Fibroblast of skin of abdomen (primary cell): ENCODE measurements at regions not wholly inside any gene's neighbourhood (a gene's known extent, or its start where the extent isn't known, plus 50 kb on each side); places are given as distances from the start of the nearest gene placed in this dataset.
"Not testable (repeated sequence)": the region's sequence is repeated elsewhere in the genome, so short reads cannot be mapped to it uniquely, and the experiment has no call there.

Experiments
- DNase-seq: peaks from one replicate; pipeline ENCODE4 v3.0.0-alpha.2; 2013

DNA sequence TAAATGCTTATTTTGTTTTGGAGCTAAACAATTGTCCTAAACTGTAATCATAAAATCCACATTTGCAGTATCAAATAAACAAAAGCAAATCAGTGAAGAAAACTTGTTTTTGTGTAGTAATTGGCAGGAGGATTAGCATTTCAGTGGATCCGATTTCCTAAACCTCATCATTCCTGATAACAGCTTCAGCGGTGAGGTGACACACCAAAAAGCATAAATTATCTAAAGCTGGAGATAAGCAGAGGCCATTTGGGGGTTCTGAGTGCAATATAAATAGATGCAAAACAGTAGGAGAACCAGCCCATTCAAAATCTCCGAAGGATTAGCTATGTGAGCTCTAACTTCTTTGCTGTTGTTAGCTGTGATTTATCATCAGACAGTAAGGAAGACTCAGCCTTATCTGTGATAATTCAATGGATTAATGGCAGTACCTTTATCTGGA, 235.8 kb downstream of the EPHA7 start:
- no peak for DNase-seq

DNA sequence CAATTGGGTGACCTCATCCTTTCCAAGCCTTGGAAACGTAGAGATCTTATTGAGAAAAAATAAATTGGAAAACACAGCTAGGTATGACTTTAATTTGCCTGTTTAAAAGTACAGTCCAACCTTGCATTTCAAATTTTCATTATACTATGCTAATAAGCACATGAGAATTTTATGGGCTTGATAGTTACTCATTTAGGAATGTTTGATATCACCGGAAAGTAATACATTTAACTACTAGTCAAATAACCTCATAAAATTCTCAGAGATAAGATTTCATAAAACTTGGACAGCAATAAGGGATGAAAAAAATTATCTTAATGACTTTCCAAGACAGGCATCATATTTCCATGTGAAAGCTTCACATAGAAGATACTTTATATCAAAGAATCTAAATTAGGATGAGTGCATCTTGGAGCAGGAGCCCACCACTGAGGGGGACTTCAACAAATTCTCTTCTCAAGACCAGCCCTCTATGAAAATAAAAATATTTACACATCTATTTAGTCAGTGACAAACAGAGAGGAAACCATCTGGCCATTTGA, 236.3 kb downstream of the EPHA7 start:
- no peak for DNase-seq

DNA sequence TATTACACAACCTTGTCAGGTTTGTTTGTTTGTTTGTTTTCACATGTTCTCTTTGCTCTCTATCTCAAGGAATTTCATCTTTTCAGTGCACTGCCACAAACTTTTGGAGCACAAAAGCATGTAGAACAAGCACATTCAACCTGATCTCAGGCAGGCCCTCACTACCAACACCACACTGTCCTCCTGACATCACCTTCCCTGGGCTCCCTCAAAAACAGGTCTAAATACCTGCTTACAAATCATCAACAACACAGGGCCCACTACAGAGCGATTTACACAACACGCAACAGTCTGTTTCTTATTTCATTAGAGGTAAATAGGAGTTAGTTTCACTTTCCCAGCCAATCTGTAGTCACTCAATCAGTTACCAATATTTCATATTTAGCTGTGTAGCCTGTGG, 241.4 kb downstream of the EPHA7 start:
- DNase-seq: no peak

DNA sequence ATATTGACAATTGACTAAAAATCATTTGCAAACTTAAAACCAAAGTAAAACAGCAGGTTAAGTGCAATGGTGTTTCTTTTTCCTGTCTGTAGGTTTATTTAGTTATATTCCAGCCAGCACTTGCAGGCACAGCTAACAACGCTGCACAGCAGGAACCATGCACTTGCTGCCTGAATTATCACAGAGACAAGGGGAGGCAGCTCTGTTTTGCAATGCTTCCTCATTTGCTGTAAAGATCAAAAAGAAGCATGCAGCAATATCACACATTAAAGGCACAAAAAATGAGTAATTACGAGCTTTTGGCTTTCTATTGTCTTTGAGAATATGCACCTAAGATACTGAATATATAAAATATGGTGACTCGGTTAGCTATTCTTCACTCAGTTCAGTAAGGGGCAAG, 241.9 kb downstream of the EPHA7 start:
- no peak for DNase-seq

DNA sequence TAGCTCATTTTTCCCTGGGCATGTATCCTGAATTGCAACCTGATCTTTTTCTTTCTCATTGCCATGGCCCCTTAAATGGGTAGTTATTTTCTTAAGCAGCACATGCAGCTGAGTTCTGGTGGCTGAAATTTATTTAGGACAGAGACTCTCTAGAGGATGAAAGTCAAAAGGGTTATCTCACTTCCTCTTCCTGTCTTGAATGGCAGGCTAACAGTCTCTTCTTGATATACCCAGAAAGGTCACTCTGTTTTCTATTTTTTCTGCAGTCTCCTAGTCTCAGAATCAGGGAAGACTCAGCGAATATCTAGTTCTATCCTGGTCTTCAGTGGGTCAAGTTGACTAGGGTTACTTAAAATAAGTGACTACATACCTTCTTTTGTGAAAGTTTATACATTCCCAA, 243.3 kb downstream of the EPHA7 start:
- no peak for DNase-seq

DNA sequence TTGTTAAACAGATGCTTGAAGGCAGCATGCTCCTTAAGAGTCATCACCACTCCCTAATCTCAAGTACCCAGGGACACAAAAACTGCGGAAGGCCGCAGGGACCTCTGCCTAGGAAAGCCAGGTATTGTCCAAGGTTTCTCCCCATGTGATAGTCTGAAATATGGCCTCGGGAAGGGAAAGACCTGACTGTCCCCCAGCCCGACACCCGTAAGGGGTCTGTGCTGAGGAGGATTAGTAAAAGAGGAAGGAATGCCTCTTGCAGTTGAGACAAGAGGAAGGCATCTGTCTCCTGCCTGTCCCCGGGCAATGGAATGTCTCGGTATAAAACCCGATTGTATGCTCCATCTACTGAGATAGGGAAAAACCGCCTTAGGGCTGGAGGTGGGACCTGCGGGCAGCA, 245.8 kb downstream of the EPHA7 start:
- not testable (repeated sequence) for DNase-seq

DNA sequence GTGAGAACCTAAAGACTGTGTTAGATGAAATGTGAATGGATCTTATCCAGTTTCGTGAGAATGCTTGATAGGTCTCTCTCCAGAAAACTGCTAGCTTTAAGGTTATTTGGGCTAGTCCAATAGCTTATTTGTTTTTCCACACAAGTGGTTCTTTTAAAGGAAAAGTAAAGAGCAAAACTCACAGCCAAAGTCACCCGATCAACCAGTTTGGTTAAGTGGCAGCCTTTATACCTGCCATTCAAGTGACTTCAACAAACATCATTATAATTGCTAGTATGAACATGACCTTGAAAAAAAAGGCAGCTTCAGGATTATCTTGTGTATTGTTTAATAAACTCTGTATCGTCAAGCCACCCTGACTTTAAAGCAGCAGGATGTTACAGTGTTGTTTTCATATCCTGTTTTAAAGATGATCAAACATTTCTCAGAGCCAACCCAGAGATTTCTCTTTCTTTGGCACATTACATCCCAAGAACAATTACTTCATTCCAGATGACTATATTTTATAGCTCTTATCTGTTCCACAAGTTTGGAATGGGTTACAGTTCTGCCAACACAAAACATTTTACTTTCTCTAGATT, 253.4 kb downstream of the EPHA7 start:
- DNase-seq: no peak

DNA sequence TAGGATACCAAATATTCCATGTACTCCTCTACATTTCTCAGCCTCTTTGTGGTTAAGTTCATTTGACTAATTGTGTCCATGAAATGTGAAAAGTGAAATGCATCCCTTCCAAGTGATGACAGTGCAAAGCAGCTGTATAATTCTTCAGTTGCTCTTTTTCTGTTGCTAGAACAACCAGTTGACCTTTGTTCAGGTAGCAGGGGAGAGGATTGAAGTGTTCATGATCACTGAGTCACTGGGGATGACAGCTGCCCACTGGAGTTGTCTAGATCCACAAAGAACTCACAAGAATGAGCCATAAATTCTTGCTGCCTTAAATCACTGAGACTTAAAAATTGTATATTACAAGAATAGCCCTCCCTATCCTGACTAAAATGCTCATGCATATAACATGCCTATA, 254.6 kb downstream of the EPHA7 start:
- DNase-seq: no peak

DNA sequence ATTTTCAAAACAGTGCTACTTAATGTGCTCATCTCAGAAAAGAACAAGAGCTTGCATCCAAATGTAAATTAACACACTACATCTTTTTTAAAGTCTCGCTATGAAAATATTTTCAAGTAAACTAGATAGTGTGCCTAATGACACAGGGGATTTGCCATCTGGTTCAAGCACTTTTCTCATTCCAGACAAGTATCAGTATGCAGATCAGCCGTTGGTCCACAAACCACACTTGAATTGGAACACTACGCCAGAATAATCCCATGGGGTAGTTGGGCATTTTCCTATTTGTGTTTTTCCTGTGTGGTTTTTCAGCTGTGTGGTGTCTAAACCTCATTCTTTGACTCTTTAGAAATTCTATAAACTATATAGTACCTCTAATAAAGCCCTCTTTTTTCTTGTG, 256.2 kb downstream of the EPHA7 start:
- DNase-seq: no peak

DNA sequence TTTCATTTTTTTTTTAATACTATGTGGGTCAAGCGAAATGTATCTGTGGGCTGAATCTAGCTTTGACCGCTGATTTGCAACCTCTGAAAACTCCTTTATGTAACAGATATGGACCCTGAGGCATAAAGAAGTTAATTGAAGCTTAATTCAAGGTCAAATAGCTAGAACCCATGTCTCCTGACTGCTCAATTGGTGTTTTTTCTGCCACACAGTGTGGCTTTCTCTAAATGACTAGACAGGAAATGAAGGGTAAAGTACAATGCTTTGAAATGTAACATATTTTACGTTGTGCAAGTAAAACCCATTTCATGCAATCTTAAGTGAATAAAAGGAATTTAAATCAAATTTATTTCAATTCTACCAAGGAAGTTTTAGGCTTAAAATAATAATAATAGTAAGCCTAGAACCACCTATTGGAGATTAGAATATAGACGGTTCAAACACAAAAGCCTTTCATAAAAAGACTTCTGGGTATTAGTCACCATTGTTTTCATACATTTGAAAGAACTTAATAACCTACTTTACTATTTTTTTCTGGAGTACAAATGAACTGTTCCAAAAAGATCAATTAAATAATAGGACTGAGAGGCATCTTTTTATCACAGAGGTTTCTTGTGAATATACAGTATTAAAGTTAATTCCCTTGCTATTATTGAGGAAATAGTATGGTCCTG, 279.8 kb downstream of the EPHA7 start:
- no peak for DNase-seq

DNA sequence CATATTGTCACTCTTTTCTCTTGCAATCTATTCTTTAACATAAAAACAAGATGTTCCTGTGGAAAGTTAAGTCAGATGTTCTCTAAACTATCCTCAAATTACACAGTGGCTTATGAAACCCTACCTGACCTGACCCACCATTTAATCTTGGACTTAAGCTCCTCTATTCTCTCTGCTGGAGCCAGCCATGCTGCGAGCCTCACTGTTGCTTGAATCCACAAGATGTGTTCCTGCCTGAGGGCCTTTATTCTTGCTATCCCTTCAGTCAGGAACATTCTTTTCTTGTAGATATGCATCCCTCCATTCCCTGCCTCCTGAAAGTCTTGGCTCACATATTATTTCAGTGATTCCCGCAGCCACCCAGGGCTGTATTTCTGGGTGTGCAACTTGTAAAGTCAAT, 283.2 kb downstream of the EPHA7 start:
- no peak for DNase-seq

DNA sequence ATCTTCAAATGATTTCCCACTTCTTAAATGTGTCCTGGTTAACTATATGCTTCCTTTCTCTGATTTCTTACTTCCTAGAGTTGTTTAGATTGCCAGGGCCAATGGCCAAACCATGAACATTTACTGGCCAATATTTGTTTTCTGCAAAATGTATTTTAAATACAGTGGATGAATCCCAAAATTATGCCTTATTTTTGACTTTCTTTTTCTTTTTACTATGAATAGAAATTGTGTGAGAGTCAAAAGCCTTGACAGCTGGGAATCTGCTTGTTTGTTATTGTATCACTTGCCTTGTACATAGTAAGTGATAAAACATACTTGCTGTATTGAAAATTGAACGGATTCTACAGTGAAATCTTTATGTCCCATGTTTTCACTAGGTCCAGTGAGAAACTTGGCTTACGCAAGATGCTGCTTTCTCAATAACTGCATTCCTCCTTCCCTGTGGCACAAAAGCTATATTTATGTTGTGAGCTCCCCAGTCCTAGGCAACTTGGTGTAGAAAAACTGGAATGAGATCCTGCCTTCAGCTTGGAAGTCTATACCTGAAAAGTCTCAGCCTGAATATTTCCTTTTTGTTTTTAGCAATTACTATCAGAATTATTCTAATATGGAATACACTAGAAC, 295.2 kb downstream of the EPHA7 start:
- no peak for DNase-seq

DNA sequence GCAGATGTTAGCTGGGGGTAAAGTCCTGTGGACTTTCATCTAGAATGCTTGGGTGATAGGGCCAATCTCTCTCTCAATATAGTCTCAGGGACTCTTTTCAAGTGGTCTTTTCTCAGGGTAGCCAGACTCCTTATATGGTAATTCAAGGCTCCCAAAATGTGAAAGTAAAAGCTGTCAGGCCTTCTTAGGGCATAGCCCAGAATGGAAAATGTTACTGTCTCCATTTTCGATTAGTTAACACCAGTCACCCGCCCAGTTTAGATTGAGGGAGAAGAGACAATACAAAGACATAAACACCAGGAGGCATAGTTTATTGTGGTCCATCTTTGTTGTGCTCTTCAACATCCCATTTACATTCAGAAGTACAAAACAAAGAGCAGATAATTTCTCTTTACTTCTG, 295.8 kb downstream of the EPHA7 start:
- no peak for DNase-seq

DNA sequence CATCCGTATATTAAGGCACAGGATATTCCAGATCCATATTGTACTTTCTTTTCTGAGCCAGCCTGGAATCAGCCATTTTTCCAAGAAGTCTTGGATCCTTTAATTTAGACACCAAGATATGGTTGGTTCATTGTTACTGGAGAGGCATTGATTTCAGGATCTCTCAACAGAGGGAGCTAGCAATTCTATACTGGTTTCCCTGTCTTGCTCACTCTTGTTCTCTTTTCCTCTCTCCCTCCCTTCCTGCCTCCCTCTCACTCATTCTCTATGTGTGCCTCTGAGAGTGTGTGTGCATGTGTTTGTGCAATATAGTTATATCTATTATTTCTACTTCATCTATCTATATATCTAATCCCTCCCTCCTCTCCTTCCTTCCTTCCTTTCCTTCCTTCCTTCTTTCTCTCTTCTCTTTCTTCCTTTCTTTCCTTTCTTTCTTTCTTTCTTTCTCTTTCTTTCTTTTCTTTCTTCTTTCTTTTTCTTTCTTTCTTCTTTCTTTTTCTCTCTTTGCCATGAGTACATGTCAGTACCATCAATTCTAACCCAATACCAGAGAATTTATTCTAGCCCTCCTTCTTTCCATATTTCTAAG, 299.1 kb downstream of the EPHA7 start:
- DNase-seq: no peak

DNA sequence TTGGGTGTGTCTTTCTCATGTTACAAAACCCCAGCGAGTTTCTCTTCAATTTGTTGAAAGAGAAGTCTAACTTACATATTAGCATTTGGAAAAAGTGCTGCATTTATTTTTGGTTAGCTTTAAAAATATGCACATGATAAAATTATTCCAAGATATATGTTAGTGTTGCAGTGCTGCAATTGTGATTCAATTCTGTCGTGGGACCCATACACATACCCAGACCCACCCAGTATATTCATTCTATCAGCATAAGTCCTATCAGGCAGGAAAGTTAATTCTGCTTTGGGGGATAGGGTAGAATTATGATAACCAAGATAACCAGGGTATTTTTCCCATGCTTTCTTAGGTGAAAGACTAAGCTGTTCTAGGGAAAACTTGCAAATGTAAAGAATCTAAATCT, 313.5 kb downstream of the EPHA7 start:
- DNase-seq: no peak

DNA sequence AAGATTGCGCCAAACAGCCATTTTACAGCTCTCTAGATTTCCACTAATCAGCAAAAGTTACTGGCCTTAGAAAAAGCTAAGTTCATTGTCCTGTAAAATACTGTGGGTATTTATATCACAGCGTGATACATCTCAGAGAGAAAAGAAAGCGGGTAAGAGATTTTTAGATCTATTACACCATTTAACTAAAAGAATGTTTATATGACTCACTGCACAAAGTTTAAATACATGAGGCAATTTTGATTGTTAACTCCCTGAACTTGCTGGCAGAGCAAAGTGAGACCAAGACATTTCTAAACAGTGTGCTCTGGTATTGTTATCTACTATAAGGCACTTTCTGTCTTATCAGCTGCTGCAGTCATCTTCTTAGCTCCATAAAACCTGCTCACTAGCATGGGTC, 314.3 kb downstream of the EPHA7 start:
- DNase-seq: peak; percentile 8

DNA sequence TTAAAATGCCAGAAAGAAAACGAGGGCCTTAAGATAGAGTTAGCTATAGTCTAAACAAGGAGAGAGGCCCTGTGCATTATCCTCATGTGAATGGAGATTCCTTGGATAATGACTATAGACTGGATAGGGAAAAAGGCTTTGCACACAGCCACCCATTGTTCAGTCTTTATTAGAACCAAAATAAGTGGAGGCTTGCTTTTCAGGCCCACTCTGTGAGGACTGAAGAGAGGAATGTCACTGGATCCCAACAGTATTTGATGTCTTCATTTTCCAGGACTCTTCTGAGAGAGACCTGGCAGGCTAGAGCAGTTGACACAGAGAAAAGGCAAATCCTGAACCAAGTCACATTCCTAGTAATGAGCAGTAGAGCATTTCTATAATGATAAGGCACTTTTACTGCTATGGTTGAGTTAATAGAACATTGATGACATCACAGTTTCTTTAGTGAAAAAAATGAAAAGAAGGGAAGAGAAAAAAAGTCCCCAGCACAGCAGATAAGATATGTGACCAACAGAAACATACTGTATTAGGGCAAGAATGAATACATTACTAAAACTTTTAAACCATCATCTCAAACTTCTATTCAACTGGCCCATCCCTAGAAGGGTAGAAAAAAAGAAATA, 315.1 kb downstream of the EPHA7 start:
- DNase-seq: no peak

DNA sequence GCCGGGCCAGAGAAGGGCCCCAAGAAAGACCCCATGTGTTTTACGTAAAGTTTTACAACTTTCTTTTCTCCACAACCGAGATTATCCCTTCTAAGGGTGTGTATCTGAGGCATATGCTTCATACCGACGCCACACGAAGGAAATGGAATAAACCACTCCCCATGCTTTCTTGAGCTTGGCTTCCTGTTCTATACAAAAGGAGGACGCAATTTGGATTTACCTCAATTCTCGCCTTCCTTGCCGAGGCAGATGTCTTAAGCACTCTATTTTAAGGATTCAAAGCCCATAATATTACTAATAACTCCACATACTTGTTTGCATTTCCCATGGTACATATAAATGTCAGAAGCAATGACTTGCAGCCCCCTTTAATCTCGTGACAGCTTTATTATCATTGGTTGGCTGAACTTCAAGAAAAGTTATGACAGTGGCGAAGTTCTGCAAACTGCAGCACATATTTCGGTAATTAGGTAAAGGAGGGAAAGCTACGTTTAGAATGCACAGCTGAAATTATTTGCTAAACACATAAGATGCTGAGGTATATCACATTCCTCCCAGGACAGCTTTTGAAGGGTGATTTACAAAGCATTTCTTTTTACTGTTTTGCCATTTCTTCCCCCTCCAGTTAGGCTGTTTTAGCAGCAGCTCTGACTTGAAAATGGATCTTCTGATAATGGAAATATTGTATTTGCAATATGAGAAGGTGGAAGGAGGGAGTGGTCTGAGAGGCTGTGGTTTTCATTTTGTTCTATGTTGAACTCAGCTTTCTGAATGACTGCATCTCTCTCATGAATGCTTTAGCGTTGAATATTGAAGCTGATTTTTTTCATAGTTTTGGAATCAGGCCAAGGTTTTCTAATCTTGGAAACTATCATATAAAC, 330.5 kb downstream of the EPHA7 start:
- peak; percentile 18 for DNase-seq

DNA sequence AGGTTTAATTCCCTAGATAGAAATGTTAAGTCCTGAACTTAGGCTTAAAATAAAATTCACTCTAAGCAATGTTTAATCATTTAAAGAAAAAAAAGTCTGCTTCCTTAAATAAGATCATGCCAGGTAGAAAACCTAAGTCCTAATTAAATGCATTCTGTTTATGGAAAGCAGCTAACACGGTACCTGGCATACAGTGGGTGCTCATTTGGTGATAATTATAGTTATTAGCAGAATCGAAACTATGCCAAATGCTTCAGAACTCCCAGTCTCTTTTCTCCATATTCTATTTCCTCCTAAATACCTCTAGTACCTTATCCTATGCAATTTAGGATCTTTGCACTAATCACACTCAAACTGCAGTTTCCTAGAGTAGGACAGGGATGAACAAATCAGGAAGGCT, 331.8 kb downstream of the EPHA7 start:
- DNase-seq: no peak

DNA sequence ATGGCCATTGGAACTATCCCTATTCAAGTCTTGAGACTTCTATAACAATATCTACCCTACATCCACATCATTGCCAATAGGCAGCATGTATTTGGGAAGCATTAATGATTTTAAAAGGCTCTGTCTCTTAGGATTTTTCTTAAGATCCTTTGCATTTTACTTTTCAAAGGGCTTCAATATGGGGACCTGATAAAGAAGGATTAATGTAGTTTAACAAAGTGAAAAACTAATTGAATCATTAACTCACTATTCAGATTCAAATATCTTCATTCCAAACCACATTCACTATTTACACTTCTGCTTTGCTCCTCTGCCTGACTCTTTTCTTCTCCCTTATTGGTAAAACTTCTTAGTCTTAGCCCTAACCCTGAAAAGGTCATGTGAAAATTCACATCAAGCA, 333.0 kb downstream of the EPHA7 start:
- no peak for DNase-seq

DNA sequence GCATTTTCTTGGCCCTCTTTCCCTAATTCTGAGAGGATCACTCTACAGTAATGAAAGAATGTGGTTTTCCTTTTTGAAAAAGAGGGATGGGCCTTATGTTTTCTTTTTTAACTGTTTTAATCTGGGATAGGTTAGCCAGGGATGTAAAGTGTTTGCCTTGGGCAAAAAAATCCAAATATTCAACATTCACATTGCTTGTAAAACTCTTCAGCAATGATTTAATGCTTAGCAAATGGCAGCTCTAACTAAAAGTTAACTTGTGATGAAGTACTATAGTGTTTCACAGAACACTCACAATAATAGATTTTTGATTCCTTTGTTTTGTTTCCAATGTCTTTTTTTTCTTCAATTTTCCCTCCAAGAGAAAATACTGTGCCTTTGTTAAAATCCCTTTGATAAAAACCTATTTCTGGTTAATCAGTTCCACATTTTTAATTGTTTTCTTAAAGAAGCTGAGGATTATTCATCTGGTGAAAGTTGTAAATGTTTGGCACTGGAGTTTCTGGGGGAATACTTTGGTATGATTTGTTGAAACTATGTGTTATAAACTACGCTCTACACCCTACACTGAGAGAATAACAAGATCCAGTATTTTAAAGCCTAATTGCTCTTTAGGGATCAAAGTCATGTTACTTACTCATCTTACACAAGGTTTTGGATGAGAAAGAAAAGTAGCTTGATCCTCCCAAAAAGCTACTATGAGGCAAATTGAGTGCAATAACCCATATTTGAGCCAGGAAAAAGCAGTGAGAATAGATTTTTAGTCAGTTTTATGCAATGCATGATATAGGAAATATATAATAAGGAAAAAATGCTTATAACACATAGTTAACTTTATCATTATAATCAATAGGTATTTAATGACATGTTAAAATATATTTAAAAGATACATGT, 335.8 kb downstream of the EPHA7 start:
- no peak for DNase-seq
